GM19324 (cell line): ENCODE measurements at regions not wholly inside any gene's neighbourhood (a gene's known extent, or its start where the extent isn't known, plus 50 kb on each side); places are given as distances from the start of the nearest gene placed in this dataset.

Source experiments
- ATAC-seq: cut with Tn5 transposase; IDR thresholded peaks from one replicate; pipeline ENCODE4 v1.9.1; 2021; ENCODE audit warnings: mild to moderate bottlenecking, moderate library complexity; ENCODE audit not compliant: unreplicated experiment, low FRiP score

- ATAC-seq: no peak
Observed at GRCh38 chr4:35516102-35516501, 728.2 kb downstream of the ARAP2 start.

- no peak for ATAC-seq
Observed at GRCh38 chr4:35520059-35520458, 724.3 kb downstream of the ARAP2 start.

GRCh38 chr4:35521682-35522081 is 722.6 kb downstream of the ARAP2 start:
- no peak for ATAC-seq

- no peak for ATAC-seq
Observed at GRCh38 chr4:35525192-35525978, 718.9 kb downstream of the ARAP2 start.

GRCh38 chr4:35526456-35526855 is 717.9 kb downstream of the ARAP2 start:
- ATAC-seq: no peak

GRCh38 chr4:35534962-35535361 is 709.4 kb downstream of the ARAP2 start:
- ATAC-seq: no peak

GRCh38 chr4:35538807-35539206 is 705.5 kb downstream of the ARAP2 start:
- no peak for ATAC-seq

- no peak for ATAC-seq
Observed at GRCh38 chr4:35539404-35540055, 704.8 kb downstream of the ARAP2 start.

- no peak for ATAC-seq
Observed at GRCh38 chr4:35541146-35541887, 703.0 kb downstream of the ARAP2 start.

GRCh38 chr4:35541888-35542213 is 702.5 kb downstream of the ARAP2 start:
- ATAC-seq: no peak

GRCh38 chr4:35548921-35549320 is 695.4 kb downstream of the ARAP2 start:
- no peak for ATAC-seq

GRCh38 chr4:35556387-35556786 is 687.9 kb downstream of the ARAP2 start:
- no peak for ATAC-seq

- ATAC-seq: no peak
Observed at GRCh38 chr4:35559559-35560365, 684.6 kb downstream of the ARAP2 start.

- ATAC-seq: no peak
Observed at GRCh38 chr4:35562861-35563260, 681.5 kb downstream of the ARAP2 start.

GRCh38 chr4:35565640-35566039 is 678.7 kb downstream of the ARAP2 start:
- no peak for ATAC-seq

- ATAC-seq: no peak
Observed at GRCh38 chr4:35591035-35591434, 653.3 kb downstream of the ARAP2 start.

- ATAC-seq: no peak
Observed at GRCh38 chr4:35604252-35604651, 640.1 kb downstream of the ARAP2 start.

- no peak for ATAC-seq
Observed at GRCh38 chr4:35604724-35605123, 639.6 kb downstream of the ARAP2 start.

- ATAC-seq: no peak
Observed at GRCh38 chr4:35608205-35608604, 636.1 kb downstream of the ARAP2 start.

- ATAC-seq: no peak
Observed at GRCh38 chr4:35614120-35614519, 630.2 kb downstream of the ARAP2 start.

- ATAC-seq: no peak
Observed at GRCh38 chr4:35639929-35640328, 604.4 kb downstream of the ARAP2 start.
